HG03378 (cell line): ENCODE measurements at regions not wholly inside any gene's neighbourhood (a gene's known extent, or its start where the extent isn't known, plus 50 kb on each side); places are given as distances from the start of the nearest gene placed in this dataset.

Source experiments
- ATAC-seq: cut with Tn5 transposase; IDR thresholded peaks from one replicate; pipeline ENCODE4 v1.9.1; 2021; ENCODE audit warnings: mild to moderate bottlenecking, moderate library complexity; ENCODE audit not compliant: unreplicated experiment

GRCh38 chr3:117161816-117162215 lies 452.2 kb downstream of the TUSC7 start:
- ATAC-seq: no peak

GRCh38 chr3:117165176-117165575 lies 455.6 kb downstream of the TUSC7 start:
- ATAC-seq: no peak

GRCh38 chr3:117165601-117166051 lies 456.0 kb downstream of the TUSC7 start:
- ATAC-seq: no peak

GRCh38 chr3:117168896-117169295 lies 459.3 kb downstream of the TUSC7 start:
- no peak for ATAC-seq

GRCh38 chr3:117170094-117170493 lies 460.5 kb downstream of the TUSC7 start:
- no peak for ATAC-seq

- no peak for ATAC-seq
Measured at GRCh38 chr3:117171124-117171523, 461.5 kb downstream of the TUSC7 start.

- no peak for ATAC-seq
Measured at GRCh38 chr3:117172426-117172825, 462.8 kb downstream of the TUSC7 start.

GRCh38 chr3:117181222-117181621 lies 471.6 kb downstream of the TUSC7 start:
- no peak for ATAC-seq

GRCh38 chr3:117184574-117184973 lies 475.0 kb downstream of the TUSC7 start:
- no peak for ATAC-seq

- ATAC-seq: no peak
Measured at GRCh38 chr3:117191245-117191644, 481.7 kb downstream of the TUSC7 start.

GRCh38 chr3:117192888-117193287 lies 483.3 kb downstream of the TUSC7 start:
- ATAC-seq: no peak

- no peak for ATAC-seq
Measured at GRCh38 chr3:117193390-117193789, 483.8 kb downstream of the TUSC7 start.

- ATAC-seq: no peak
Measured at GRCh38 chr3:117195034-117195433, 485.5 kb downstream of the TUSC7 start.

- no peak for ATAC-seq
Measured at GRCh38 chr3:117200962-117201361, 491.4 kb downstream of the TUSC7 start.

- ATAC-seq: no peak
Measured at GRCh38 chr3:117201901-117202774, 492.6 kb downstream of the TUSC7 start.

GRCh38 chr3:117217355-117217754 lies 507.8 kb downstream of the TUSC7 start:
- no peak for ATAC-seq

GRCh38 chr3:117217760-117218316 lies 508.3 kb downstream of the TUSC7 start:
- ATAC-seq: no peak

- ATAC-seq: no peak
Measured at GRCh38 chr3:117218641-117219048, 509.1 kb downstream of the TUSC7 start.

- ATAC-seq: no peak
Measured at GRCh38 chr3:117219296-117219695, 509.7 kb downstream of the TUSC7 start.

- no peak for ATAC-seq
Measured at GRCh38 chr3:117226932-117227331, 517.4 kb downstream of the TUSC7 start.

- no peak for ATAC-seq
Measured at GRCh38 chr3:117228466-117228865, 518.9 kb downstream of the TUSC7 start.

GRCh38 chr3:117230924-117231323 lies 521.3 kb downstream of the TUSC7 start:
- no peak for ATAC-seq
